ENCODE measurements at regions not wholly inside any gene's neighbourhood (a gene's known extent, or its start where the extent isn't known, plus 50 kb on each side); places are given as distances from the start of the nearest gene placed in this dataset.
"Not testable (repeated sequence)": the region's sequence is repeated elsewhere in the genome, so short reads cannot be mapped to it uniquely, and the experiment has no call there.

DNA sequence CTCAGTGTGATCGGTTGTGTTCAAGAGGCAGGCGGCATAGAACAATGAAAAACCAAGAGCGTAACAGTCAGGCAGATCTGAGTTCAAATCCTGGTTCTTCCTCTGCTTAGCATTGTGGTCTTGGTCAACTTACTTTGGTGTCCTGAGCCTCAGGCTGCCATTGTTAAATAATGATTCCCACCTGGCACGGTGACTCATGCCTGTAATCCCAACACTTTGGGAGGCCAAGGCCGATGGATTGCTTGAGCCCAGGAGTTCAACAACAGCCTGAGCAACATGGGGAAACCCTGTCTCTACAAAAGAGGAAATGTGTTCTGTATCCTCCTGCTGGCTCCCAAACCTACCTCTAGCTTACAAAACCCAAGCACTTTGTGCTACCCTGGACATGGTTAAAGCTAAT lies 129.0 kb upstream of the STX18 start:
- DNase-seq: no peak
- intact Hi-C loops (cut with DNase I): no loop called here

DNA sequence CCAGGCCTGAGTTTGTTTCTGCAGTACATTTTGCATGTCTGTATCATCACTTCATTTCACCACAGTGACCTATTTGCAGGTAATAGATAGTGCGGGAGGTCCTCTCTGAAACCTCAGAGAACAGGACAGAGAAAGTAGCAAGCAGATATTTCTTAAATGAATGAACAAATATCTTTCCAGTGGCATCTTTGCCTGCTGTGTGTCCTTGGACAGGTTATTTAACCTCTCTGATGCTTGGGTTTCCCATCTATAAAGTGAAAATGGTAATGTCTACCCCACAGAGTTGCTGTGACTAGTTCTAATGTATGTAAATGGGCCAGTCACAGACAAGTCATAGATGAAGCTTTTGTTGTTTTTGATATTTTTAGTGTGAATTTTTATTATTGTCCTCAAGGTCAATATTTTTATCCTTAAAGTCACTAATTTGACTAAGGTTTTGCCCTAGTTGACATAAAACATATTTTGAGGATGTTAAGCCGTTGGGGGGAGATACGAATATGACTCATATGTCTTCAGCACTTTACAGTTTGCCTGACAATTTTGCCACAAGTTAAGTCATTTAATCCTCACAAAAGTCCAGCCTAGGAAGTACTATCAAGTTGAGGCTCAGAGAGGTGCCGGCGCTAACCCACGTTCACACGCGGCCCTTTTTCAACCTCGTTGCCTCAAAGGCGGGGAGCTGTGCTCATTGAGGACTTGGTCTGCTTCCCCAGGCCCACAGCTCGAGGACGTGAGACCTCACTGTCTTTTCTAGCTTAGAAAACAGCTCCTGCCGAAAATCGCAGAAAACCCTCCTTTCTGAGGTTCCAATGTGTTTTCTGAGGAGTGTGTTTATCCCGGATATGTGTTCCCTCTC lies 126.7 kb upstream of the STX18 start:
- peak in 1 of 10 donors; percentile 57 for DNase-seq
- intact Hi-C loops (cut with DNase I): no loop called here

DNA sequence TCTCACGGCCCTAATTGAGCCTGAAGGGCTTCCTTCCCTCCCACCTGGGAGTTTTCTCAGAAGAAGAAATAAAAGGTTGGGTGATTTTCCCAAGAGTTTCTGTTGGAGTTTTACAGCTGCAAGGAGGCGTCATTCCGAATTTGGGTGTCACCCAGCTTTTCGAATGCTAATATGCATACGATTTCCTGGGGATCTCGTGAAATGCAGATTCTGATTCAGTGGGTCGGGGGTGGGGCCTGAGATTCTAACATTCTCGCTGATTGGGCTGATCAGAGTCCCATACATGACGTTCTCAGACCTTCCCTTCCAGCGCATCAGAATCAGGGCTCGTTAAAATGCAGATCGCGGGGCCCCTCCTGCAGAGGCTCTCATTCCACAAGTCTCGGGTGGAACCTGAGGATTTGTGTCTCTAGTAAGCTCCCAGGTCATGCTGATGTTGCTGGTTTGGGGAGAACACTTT lies 125.8 kb upstream of the STX18 start:
- intact Hi-C loops (cut with DNase I): no loop called here
- no peak for DNase-seq

DNA sequence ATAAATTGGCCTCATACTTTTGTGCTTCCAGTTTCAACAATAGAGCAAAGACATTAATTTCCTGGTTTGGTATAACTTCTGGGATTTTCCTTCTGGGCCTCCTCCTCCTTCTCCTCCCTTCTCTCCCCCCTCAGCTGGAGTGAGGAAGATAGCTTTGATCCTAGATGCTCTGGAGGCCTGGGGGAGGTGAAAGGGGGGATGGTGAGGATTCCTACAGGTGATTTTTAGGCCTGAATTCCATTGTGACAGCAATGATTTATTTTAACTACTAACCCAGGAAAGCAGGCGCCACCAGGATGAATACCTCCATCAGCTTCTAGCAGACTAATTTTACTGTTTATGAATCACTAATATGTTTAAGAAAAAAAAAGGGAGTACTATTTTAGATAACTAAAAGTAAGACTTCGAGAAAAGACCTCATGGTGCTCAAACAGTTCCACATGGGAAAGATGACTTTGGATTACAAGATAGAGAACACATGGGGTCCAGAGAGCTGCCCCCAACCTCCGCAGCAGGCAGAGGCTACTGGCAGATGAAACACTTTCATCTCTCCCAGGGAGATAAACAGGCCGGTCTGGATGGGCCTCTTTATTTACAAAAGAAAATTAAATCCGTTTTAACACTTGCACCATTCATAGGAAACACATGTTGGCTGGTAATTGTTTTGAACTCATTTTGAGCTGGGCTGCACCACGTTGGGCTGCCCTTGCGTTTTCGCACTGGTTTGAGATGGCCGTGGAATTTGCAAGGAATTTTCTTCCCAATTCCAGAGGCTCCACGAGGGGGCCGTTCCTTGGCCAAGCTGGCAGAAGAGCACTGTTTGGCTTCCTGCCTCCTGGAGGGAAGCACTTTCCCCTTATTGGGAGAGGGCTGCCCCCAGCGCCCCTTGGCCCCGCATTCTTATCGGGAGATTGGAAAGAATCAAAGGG lies 125.1 kb upstream of the STX18 start:
- intact Hi-C loops (cut with DNase I): no loop called here
- no peak for DNase-seq

DNA sequence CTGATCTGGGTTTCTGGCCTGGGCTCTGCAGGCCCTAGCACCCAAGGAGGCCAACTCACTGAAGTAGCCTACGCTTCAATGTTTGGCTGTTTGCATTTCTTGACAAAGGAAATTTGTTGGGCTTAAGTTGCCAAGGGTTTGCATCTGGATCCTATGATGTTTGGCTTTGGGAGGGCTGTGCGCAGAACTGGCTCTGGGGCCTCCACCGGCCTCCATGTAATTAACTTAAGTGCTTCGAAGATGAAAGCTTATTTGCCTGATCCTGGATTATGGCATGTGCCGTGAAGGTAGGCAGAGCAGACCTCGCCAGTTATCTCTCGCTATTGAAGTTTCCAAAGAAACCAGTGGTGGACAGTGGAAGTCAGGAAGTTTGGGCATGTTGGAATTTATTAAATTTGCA lies 124.3 kb upstream of the STX18 start:
- intact Hi-C loops (cut with DNase I): no loop called here

DNA sequence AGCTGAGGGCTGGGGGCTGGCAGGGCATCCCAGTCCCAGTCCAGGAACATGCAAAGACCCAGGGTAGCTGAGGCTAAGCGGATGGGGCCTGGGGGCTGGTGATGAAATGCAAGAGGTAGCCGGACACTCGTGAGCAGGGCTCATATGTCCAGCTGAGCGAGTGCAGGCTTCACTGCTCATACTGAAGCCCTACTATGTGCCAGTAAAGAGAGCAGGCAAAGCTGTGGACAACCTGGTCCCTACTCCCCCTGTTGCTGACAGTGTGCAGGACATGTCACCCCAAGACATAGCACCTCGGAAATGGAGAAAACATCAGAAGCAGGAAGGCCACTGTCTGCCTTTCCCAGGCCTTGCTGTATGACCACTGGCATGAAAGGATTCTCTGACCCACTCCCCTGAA lies 122.4 kb upstream of the STX18 start:
- intact Hi-C loops (cut with DNase I): no loop called here
- DNase-seq: no peak

More for the DNA sequence above, 124.3 kb upstream of the STX18 start:
- no peak for DNase-seq

DNA sequence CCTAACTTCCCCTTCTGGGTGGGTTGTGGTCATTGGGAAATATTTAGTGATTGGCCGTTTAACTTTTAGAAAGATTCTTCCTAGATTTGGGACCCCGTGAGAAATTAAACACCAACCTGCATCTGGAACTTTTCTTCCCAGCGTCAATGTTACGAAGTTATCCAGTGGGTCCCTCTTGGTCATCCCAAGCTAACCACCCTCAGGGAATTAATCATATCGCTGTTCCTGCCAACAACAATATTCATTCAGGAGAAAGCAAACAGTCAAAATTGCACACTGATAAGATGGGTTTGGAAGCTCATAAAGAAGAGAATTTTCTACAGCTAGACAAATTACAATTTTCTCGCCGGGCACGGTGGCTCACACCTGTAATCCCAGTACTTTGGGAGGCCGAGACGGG lies 121.2 kb upstream of the STX18 start:
- no peak for DNase-seq
- intact Hi-C loops (cut with DNase I): no loop called here

DNA sequence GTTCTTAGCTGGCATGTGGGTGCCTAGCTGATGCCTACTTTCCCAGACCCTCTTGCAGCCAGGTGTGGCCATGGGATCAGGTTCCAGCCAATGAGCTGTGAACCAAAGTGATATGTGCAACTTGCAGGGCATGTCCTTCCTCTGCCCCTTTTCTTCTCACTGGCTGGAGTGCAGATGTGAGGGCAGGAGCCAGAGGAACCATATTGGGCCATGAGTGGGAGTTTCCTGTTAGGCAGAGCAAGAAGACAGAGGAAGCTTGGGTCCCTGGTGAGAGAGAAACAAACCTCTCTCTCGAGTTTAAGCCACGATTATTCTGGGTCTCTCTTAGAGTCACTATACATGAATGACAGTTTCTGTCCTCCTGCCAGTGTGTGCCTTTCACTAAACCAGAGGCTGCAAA lies 120.4 kb upstream of the STX18 start:
- intact Hi-C loops (cut with DNase I): no loop called here
- DNase-seq: no peak

DNA sequence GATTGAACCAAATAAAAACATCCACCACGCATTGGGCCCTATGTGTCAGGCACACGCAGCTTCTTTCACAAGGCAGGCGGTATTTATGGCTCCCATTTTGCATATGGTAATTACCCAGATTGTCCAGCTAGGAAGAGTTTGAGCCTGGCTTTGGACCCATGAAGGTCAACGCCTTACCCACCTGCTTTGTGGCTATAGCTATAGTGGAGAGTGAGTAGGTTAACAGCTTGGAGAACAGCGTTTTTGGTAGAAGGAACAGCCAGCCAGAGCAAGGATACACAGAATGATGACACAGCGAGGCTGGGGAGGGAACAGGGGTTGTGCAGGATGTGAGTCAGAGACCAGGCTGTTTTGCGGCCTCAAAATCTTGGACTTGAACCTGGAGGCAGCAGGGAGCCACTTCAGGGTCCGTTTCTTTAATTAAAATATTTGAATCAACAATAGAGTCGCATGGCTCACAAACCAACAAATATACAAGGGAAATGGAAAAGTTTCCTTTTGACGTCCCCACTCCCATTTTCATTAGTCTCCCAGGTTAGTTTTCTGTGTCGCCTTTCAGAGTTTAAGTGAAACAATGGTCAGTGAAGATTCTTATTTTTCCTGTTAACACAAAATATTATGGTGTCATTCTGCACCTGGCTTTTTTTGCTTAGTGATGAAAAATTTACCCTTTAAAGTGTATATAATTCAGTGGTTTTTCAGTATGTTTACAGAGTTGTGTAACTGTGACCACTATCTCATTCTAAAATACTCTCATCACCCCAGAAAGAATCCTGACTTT lies 118.2 kb upstream of the STX18 start:
- no peak for DNase-seq
- intact Hi-C loops (cut with DNase I): no loop called here

DNA sequence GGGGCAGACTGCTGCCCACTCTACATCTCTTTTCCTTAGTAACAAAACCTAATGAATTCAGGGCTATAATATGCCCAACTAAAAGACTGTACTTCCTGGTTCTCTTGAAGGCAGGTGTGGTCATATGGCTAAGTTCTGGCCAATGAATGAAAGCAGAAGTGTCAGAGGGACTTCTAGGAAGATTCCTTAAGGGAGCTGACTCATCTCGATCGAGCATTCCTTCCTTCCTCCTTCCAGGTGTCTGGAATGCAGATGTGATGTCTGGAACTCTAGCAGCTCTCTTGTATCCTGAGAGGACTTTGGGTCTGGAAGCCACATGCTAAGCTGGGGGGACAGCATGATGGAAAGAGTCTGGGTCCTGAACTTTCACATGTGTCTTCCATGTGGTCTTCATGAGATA lies 116.2 kb upstream of the STX18 start:
- intact Hi-C loops (cut with DNase I): no loop called here
- no peak for DNase-seq

DNA sequence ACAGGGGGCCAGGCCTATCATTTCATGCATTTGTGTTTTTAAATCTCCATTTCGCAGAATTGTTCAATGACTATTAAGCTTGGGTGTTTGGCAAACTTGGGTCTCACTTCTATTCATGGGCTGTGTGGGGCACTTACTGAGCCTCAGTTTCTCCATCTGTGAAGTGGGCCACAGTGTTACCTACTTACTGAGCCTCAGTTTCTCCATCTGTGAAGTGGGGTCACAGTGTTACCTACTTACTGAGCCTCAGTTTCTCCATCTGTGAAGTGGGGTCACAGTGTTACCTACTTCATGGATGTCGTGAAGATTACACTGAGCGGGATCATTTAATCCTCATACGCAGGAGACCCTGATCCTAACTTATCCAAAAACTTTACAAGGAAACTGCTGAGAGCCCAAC lies 115.1 kb upstream of the STX18 start:
- intact Hi-C loops (cut with DNase I): no loop called here
- no peak for DNase-seq

DNA sequence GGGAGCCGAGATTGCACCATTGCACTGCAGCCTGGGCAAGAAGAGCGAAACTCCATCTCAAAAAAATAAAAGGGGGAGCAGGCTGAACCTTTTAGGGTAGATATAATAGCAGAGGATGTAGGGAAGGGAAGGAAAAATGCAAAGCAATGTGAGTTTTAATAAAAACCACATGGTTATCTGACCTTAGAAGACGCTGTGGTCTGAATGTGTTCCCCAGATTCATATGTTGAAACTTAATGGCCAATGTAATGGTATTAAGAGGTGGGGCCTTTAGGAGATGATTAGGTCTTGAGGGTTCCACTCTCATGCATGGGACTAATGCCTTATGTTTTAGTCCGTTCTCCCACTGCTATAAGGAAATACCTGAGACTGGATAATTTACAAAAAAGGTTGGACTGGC lies 114.1 kb upstream of the STX18 start:
- intact Hi-C loops (cut with DNase I): no loop called here
- DNase-seq: no peak

DNA sequence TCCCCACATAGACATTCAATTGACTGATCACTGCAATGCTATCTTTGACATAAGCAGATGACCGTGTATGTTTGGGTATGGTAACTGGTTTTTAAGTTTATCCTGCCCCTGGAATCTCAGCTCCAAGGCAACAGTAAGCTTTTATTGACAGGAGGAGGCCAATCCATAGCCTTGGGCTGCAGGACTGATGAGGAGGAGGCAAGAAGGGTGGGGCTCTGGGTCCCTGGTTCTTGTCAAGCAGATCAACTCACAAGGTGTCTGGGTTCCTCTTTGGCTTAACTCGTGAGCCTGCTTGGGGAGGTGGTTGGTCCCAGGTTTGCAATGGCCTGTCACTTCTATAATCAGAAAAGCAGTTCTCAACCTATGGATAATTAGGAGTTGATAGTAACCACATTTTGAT lies 113.2 kb upstream of the STX18 start:
- intact Hi-C loops (cut with DNase I): no loop called here
- DNase-seq: no peak

DNA sequence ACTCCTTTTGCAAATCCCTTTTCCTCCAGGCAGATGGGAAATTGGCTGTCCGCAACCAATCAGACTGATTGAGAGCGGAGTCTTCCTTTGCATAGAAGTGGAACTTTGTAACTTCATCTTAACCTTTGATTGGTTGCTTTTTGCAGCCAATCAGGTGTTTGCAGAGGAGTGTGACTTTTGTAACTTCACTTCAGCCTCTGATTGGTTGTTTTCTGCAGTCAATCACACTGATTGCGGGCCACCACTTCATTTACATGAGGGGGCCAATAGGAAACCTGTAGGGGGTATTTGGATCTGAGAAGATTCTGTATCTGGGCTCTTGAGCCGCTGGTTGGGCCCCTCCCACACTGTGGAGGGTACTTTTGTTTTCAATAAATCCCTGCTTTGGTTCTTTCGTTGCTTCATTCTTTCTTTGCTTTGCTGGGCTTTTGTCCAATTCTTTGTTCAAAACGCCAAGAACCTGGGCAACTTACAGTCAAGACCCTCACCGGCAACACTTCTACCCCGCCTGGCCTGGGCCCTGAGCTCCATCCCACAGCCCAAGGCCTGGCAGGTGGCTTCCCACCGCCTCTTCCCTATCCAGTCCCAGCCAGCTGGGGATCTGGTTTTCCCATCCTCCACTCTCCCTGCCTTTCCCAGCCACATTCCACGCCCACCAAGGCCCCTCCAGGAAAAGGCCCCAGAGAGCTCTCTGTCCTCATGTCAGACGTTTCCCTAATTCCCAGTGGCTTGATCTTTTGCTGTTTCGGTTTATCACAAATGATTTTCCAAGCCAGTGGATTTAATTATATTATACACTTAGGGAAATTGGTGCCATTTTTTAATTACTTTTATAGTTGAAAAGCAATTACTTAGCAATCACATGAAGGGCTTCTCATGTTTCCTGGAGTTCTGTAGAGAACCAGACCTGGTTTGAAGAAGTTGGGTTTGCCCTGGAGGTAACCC lies 110.2 kb upstream of the STX18 start:
- DNase-seq: no peak
- intact Hi-C loops (cut with DNase I): no loop called here

DNA sequence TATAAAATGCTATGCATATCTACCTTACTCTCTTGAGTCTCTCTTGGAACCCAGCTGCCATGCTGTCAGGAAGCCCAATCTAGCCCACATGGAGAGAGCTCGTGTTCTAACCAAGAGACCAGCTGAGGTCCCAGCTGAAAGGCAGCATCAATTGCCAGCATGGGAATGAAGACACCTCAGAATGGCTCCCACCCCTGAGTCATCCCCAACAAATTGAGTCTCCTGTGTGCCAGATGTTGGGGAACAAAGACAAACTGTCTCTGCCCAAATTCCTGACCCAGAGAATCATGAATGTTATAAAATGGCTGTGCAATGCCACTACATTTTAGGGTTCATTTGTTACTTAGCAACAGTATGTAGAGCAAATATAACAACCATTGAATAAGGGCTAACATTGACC lies 105.2 kb upstream of the STX18 start:
- DNase-seq: no peak
- intact Hi-C loops (cut with DNase I): no loop called here

DNA sequence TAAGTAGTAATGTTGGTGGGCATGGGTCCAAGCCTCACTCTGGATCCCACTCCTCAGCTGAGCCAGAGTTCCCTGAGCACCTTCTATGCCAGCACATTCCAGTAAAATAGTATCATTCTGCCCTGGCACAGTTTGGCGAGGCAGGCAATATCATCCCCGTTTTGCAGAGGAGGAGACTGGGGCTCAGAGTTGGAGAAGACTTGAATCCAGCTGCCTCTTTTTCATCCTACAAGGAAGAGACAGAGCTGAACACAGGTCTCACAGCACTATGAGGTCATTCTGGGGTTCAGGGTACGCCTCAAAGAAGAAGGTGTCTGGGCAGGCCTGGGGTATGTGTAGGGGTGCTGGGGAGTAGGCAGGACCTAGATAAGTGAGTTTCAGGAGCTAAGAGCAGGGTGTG lies 103.9 kb upstream of the STX18 start:
- no peak for DNase-seq
- intact Hi-C loops (cut with DNase I): no loop called here

DNA sequence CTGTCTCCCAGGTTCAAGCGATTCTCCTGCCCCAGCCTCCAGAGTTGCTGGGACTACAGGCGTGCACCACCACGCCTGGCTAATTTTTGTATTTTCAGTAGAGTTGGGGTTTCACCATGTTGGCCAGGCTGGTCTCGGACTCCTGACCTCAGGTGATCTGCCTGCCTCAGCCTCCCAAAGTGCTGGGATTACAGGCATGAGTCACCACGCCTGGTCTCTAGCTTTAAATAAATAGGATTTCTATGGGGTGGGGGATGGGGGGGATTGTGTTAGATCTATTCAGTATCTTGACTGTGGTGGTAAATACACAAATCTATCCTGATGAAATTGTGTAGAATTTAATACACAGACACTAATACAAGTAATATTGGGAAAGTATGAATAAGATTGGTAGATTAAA lies 102.4 kb upstream of the STX18 start:
- intact Hi-C loops (cut with DNase I); DNase-seq: not testable (repeated sequence)

DNA sequence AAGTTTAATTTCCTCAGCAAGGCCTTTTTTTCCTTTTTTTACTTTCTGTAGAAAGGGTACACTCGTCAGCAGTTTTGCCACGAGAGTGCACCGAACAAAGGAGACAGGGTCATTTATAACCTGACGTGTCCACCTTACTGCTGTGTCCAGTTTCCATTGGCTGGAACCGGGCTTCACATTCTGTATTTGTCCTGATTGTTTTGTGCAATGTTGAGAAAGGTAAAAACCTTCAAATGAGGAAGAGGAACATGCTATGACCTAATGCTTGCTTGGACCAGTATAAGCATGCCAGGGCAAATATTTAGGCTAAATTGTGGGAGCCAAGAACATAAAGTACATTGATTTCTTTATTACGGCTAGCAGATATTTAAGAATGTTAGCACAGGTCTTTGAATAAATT lies 101.9 kb upstream of the STX18 start:
- intact Hi-C loops (cut with DNase I); DNase-seq: not testable (repeated sequence)

DNA sequence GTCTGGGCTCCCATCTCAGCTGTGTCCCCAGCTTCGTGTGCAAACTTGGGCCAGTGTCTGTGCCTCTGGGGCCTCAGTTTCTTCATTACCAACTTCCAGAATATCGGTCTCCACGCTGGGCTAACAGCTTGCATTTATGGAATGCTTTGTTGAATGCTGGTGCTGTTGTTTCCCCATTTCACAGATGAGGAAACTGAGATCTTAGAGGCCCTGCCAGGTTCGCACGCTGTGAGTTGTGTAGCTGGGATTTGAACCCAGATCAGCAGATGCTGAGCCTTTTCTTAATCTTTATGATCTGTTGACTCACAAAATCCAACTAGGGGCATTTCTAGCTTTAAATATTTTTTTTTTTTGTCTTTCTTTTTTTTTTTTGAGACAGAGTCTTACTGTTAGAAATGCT lies 101.5 kb upstream of the STX18 start:
- no peak for DNase-seq
- intact Hi-C loops (cut with DNase I): no loop called here

DNA sequence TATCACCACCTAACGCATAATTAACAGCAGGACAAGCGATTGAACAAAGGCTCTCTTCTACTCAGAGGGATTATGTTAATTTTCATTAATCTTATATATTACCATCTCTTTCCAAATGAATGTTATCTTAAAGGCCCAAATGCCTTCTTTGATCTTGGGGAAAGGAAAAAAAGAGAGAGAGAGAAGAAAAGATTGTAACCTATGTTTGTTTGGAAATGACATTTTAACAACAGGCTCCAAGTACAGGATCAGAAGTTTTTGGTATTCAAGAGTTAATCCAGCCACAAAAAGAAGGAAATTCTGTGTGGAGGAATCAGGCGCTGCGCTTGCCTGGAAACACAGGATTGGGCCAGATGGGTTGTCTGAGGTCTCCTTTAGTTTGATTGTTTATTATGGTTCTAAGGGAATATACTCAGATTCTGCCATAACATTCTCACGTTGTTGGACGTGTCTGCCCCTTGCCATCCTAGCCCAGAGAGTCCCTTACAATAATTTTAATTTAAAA lies 100.7 kb upstream of the STX18 start:
- intact Hi-C loops (cut with DNase I): no loop called here
- no peak for DNase-seq
